SK-N-SH (cell line): ENCODE measurements at regions not wholly inside any gene's neighbourhood (a gene's known extent, or its start where the extent isn't known, plus 50 kb on each side); places are given as distances from the start of the nearest gene placed in this dataset.

ENCODE experiments used
- CTCF ChIA-PET: fragments of 300-600, 350-600 bp; formaldehyde crosslinking; extraction: SDS; loops from one replicate; lab custom pipeline; 2021; lab: Yijun Ruan, JAX
- POLR2A ChIA-PET: fragments of 350-600 bp; sonication (Branson Sonifier 250); formaldehyde crosslinking; extraction: SDS; loops from one replicate; lab custom pipeline; 2020; ENCODE audit warnings: antibody characterized with exemption, inconsistent platforms; lab: Yijun Ruan, JAX
- DNase-seq: peaks from one replicate; pipeline ENCODE4 v3.0.0; 2012
- H2AFZ ChIP-seq: fragments of 200-600 bp; sonication (generic); 2 replicates; pipeline ENCODE4 v1.8.1; 2016; ENCODE audit warnings: antibody characterized with exemption, mild to moderate bottlenecking, low read depth
- H3F3A ChIP-seq: fragments of 200-600 bp; sonication (generic); replicated peaks from 2 replicates; pipeline ENCODE3; 2016; ENCODE audit warnings: antibody characterized with exemption, mild to moderate bottlenecking; ENCODE audit not compliant: insufficient read depth
- H3K27ac ChIP-seq, 2 experiments: fragments of 200-500 bp in 1 of 2; fragments of 200-600 bp in 1 of 2; sonication (Bioruptor generic) in 1 of 2; sonication (generic), shearing (Covaris generic) in 1 of 2; 2 replicates each; pipeline versions ENCODE4 v1.5.1 to v1.6.1; 2014 to 2016; ENCODE audit warnings: low read depth in 2 of 2, inconsistent platforms in 1 of 2, low read length in 1 of 2, mild to moderate bottlenecking in 1 of 2, mixed read lengths in 1 of 2
- H3K27me3 ChIP-seq: fragments of 200-600 bp; sonication (generic), shearing (Covaris generic); 2 replicates; pipeline ENCODE4 v1.6.1; 2016; ENCODE audit warnings: mixed run types; ENCODE audit not compliant: insufficient read depth
- H3K36me3 ChIP-seq, 2 experiments: fragments of 200-500 bp in 1 of 2; fragments of 200-600 bp in 1 of 2; sonication (Bioruptor generic) in 1 of 2; sonication (generic) in 1 of 2; replicated peaks in 1 of 2; 2 replicates each; pipeline versions ENCODE3 to v1.5.1; 2014 to 2016; ENCODE audit warnings: low read length in 1 of 2, mild to moderate bottlenecking in 1 of 2; ENCODE audit not compliant: insufficient read depth in 2 of 2, control insufficient read depth in 1 of 2
- H3K4me1 ChIP-seq, 2 experiments: fragments of 200-500 bp in 1 of 2; fragments of 200-600 bp in 1 of 2; sonication (Bioruptor generic) in 1 of 2; sonication (generic), shearing (Covaris generic) in 1 of 2; 2 replicates each; pipeline versions ENCODE4 v1.5.1 to v1.6.1; 2014 to 2016; ENCODE audit warnings: low read depth in 1 of 2, low read length in 1 of 2, mixed run types in 1 of 2; ENCODE audit not compliant: insufficient read depth in 2 of 2, control insufficient read depth in 1 of 2
- H3K4me2 ChIP-seq: fragments of 200-600 bp; sonication (generic), shearing (Covaris generic); 2 replicates; pipeline ENCODE4 v1.6.1; 2017; ENCODE audit warnings: mixed run types
- H3K4me3 ChIP-seq, 2 experiments: fragments of 200-500 bp in 1 of 2; fragments of 200-600 bp in 1 of 2; sonication (Bioruptor generic) in 1 of 2; sonication (generic), shearing (Covaris generic) in 1 of 2; 2 replicates each; pipeline versions ENCODE4 v1.5.1 to v1.8.1; 2014 to 2016; ENCODE audit warnings: low read depth in 2 of 2, inconsistent platforms in 1 of 2, low read length in 1 of 2, mild to moderate bottlenecking in 1 of 2, mixed read lengths in 1 of 2, moderate library complexity in 1 of 2
- H3K79me2 ChIP-seq: fragments of 200-600 bp; sonication (generic); 2 replicates; pipeline ENCODE4 v1.8.1; 2017; ENCODE audit warnings: mild to moderate bottlenecking; ENCODE audit not compliant: insufficient read depth
- H3K9ac ChIP-seq: fragments of 200-600 bp; sonication (generic); 2 replicates; pipeline ENCODE4 v1.6.1; 2017; ENCODE audit warnings: mixed run types
- H3K9me2 ChIP-seq: fragments of 200-600 bp; sonication (generic); 2 replicates; pipeline ENCODE4 v1.6.1; 2017; ENCODE audit warnings: mixed run types
- H3K9me3 ChIP-seq: fragments of 200-600 bp; sonication (generic); 2 replicates; pipeline ENCODE4 v1.6.1; 2017; ENCODE audit warnings: mixed run types, mild to moderate bottlenecking, moderate library complexity
- H4K20me1 ChIP-seq: fragments of 200-600 bp; sonication (generic); 2 replicates; pipeline ENCODE4 v1.6.1; 2017; ENCODE audit warnings: mild to moderate bottlenecking, mixed run types; ENCODE audit not compliant: insufficient read depth
- CHD2 ChIP-seq: fragments of 150-350 bp; IDR thresholded peaks from 2 replicates; pipeline ENCODE4 v1.6.1; 2018; ENCODE audit warnings: low read length; ENCODE audit not compliant: partially characterized antibody
- ELF1 ChIP-seq: IDR thresholded peaks from 2 replicates; pipeline ENCODE4 v1.4.0; 2012
- FOXJ3 ChIP-seq: sonication (generic); formaldehyde crosslinking; IDR thresholded peaks from 2 replicates; pipeline ENCODE4 v1.5.1; 2020; ENCODE audit warnings: mild to moderate bottlenecking, missing genetic modification reagents
- FOXM1 ChIP-seq: IDR thresholded peaks from 2 replicates; pipeline ENCODE4 v1.4.0; 2012; ENCODE audit warnings: low read depth, mild to moderate bottlenecking
- GATA2 ChIP-seq: sonication (generic); formaldehyde crosslinking; IDR thresholded peaks from 2 replicates; pipeline ENCODE4 v1.5.0; 2020; ENCODE audit warnings: mild to moderate bottlenecking, missing genetic modification reagents
- MEF2A ChIP-seq: IDR thresholded peaks from 2 replicates; pipeline ENCODE4 v1.4.0; 2012; ENCODE audit warnings: low read depth, borderline replicate concordance
- NFIC ChIP-seq: IDR thresholded peaks from 2 replicates; pipeline ENCODE4 v1.4.0; 2012; ENCODE audit warnings: borderline replicate concordance
- NRF1 ChIP-seq: IDR thresholded peaks from 2 replicates; pipeline ENCODE4 v1.6.1; 2012; ENCODE audit warnings: low read depth, mild to moderate bottlenecking, low read length
- RAD21 ChIP-seq: IDR thresholded peaks from 2 replicates; pipeline ENCODE4 v1.6.1; 2012; ENCODE audit warnings: mild to moderate bottlenecking, low read length
- RCOR1 ChIP-seq: fragments of 150-350 bp; IDR thresholded peaks from 2 replicates; pipeline ENCODE4 v1.6.1; 2017; ENCODE audit warnings: antibody characterized with exemption, low read length
- SIN3A ChIP-seq: IDR thresholded peaks from 2 replicates; pipeline ENCODE4 v1.6.1; 2012; ENCODE audit warnings: low read depth, mild to moderate bottlenecking, low read length, moderate library complexity, borderline replicate concordance
- SMC3 ChIP-seq: IDR thresholded peaks from 2 replicates; pipeline ENCODE4 v1.6.1; 2012; ENCODE audit warnings: low read depth, low read length, improper control_type of control experiment
- TCF12 ChIP-seq: IDR thresholded peaks from 2 replicates; pipeline ENCODE4 v1.4.0; 2012
- TEAD4 ChIP-seq: IDR thresholded peaks from 2 replicates; pipeline ENCODE4 v1.4.0; 2012; ENCODE audit warnings: mild to moderate bottlenecking, borderline replicate concordance; ENCODE audit not compliant: insufficient read depth
- YY1 ChIP-seq: IDR thresholded peaks from 2 replicates; pipeline ENCODE4 v1.4.0; 2012; ENCODE audit warnings: low read depth, mild to moderate bottlenecking
- WGBS: methylation state at CpG from one replicate; pipeline ENCODE4 v1.1.6; 2017; ENCODE audit warnings: low lambda C conversion rate; 5-methylcytosine and 5-hydroxymethylcytosine counted together
- TF ChIP-seq, protein P1 (sequence below): fragments of 150-350 bp; IDR thresholded peaks from 2 replicates; pipeline ENCODE4 v1.6.1; 2016; ENCODE audit warnings: mild to moderate bottlenecking, low read depth, low read length
- TF ChIP-seq, protein P2 (sequence below): IDR thresholded peaks from 2 replicates; pipeline ENCODE4; 2012
- TF ChIP-seq, protein P3 (sequence below): IDR thresholded peaks from 2 replicates; pipeline ENCODE4 v1.4.0; 2012; ENCODE audit warnings: low read depth, borderline replicate concordance

DNA sequence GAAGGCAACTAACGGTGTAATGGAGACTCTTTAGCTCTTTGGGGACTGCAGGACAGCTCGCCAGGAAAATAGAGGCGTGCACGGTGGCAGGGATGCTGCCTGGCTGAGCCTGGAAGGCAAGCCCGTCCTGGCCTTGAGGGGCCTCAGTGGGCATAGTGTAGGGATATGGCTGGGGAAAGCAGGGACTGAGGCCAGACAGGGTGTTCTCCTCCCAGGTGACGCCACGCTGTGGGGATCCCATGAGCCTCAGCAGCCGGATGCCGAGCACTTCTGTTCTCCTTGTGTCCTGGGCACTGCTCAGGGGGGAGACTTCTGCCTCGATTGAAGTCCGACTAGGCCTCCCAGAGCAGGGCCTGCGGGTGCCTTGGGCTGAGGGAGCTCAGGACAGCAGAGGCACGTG, 89.2 kb downstream of the NPIPB11 start:
- Histone ChIP-seq H3K79me2 (no peaks in the 10 kb centered on the region), H3K36me3 (no peaks in the 10 kb centered on the region), H3K4me3 (no peak overlapping the region), H3K4me2 (no peak overlapping the region), H3K9ac (no peak overlapping the region)
- WGBS = 80% methylated on average over 10 of the region's 13 CpGs
- no peak for DNase-seq
- no peak for TF ChIP-seq RCOR1
- no peak for TF ChIP-seq TCF12
- TF ChIP-seq FOXM1 = no peak
- TF ChIP-seq GATA2 = no peak
- TF ChIP-seq RAD21 = no peak
- TF ChIP-seq TEAD4 = no peak
- no peak for TF ChIP-seq SMC3
- TF ChIP-seq MEF2A = no peak
- no peak for TF ChIP-seq NRF1
- no peak for TF ChIP-seq NFIC
- no peak for TF ChIP-seq YY1
- TF ChIP-seq, protein P1, sequence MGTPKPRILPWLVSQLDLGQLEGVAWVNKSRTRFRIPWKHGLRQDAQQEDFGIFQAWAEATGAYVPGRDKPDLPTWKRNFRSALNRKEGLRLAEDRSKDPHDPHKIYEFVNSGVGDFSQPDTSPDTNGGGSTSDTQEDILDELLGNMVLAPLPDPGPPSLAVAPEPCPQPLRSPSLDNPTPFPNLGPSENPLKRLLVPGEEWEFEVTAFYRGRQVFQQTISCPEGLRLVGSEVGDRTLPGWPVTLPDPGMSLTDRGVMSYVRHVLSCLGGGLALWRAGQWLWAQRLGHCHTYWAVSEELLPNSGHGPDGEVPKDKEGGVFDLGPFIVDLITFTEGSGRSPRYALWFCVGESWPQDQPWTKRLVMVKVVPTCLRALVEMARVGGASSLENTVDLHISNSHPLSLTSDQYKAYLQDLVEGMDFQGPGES = no peak
- no peak for TF ChIP-seq ELF1
- TF ChIP-seq, protein P2, sequence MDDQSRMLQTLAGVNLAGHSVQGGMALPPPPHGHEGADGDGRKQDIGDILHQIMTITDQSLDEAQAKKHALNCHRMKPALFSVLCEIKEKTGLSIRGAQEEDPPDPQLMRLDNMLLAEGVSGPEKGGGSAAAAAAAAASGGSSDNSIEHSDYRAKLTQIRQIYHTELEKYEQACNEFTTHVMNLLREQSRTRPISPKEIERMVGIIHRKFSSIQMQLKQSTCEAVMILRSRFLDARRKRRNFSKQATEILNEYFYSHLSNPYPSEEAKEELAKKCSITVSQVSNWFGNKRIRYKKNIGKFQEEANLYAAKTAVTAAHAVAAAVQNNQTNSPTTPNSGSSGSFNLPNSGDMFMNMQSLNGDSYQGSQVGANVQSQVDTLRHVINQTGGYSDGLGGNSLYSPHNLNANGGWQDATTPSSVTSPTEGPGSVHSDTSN = no peak
- TF ChIP-seq, protein P3, sequence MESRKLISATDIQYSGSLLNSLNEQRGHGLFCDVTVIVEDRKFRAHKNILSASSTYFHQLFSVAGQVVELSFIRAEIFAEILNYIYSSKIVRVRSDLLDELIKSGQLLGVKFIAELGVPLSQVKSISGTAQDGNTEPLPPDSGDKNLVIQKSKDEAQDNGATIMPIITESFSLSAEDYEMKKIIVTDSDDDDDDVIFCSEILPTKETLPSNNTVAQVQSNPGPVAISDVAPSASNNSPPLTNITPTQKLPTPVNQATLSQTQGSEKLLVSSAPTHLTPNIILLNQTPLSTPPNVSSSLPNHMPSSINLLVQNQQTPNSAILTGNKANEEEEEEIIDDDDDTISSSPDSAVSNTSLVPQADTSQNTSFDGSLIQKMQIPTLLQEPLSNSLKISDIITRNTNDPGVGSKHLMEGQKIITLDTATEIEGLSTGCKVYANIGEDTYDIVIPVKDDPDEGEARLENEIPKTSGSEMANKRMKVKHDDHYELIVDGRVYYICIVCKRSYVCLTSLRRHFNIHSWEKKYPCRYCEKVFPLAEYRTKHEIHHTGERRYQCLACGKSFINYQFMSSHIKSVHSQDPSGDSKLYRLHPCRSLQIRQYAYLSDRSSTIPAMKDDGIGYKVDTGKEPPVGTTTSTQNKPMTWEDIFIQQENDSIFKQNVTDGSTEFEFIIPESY = no peak
- TF ChIP-seq SIN3A = no peak
- no peak for TF ChIP-seq FOXJ3
- no peak for TF ChIP-seq CHD2
- TF ChIP-seq, all 33 proteins: peak for 0
- ChIA-PET POLR2A (no interaction called here), CTCF (interaction anchor here (0.8 kb wide), 1 partner anchor 9 kb away, joined by 3 read pairs; no protein-coding TSS in a partner anchor)
- no peaks in the 10 kb centered on the region for H3K27me3 ChIP-seq
- no peaks in the 10 kb centered on the region for H3K9me3 ChIP-seq
- no peak overlapping the region for H2AFZ ChIP-seq
- no peaks in the 10 kb centered on the region for H3F3A ChIP-seq
- no peaks in the 10 kb centered on the region for H4K20me1 ChIP-seq
- no peaks in the 10 kb centered on the region for H3K9me2 ChIP-seq
- H3K27ac ChIP-seq = no peak overlapping the region
- H3K4me1 ChIP-seq = peaks cover 0 to 11% of the 10 kb centered on the region in 2 experiments; a peak in 1 of 4 replicates
